PFSK-1 (cell line): ENCODE measurements at regions not wholly inside any gene's neighbourhood (a gene's known extent, or its start where the extent isn't known, plus 50 kb on each side); places are given as distances from the start of the nearest gene placed in this dataset.

ENCODE experiments used
- FOXP2 ChIP-seq: optimal IDR thresholded peaks from 2 replicates; pipeline ENCODE3; 2011; ENCODE audit warnings: borderline replicate concordance, control low read depth, inconsistent platforms; ENCODE audit not compliant: insufficient read depth; ENCODE audit errors: extremely low read length, extremely low read depth
- POLR2AphosphoS5 ChIP-seq: IDR thresholded peaks from 2 replicates; pipeline ENCODE4 v1.6.1; 2012; ENCODE audit warnings: low read depth, mild to moderate bottlenecking, control low read depth, low read length, moderate library complexity
- REST ChIP-seq, 2 experiments: IDR thresholded peaks; 2 replicates each; pipeline versions ENCODE4 v1.6.1 to v1.8.0; 2011 to 2012; ENCODE audit warnings: low read depth in 2 of 2, low read length in 2 of 2, control low read depth in 1 of 2, inconsistent platforms in 1 of 2, mild to moderate bottlenecking in 1 of 2, moderate library complexity in 1 of 2; ENCODE audit not compliant: insufficient read depth in 1 of 2
- SIN3A ChIP-seq: IDR thresholded peaks from 2 replicates; pipeline ENCODE4 v1.6.1; 2012; ENCODE audit warnings: mild to moderate bottlenecking, low read length, moderate library complexity, borderline replicate concordance; ENCODE audit not compliant: insufficient read depth

GRCh38 chr4:28842271-28842670 is 1877.9 kb upstream of the PCDH7 start:
- TF ChIP-seq POLR2AphosphoS5, result no peak
- TF ChIP-seq REST (IDR thresholded peaks at IDR 0.05; ENCODE audit: insufficient read depth in 1 of 2, low read depth in 2 of 2, low read length in 2 of 2), result no peak
- TF ChIP-seq SIN3A, result no peak
- TF ChIP-seq FOXP2, result no peak
